Neural cell (in vitro differentiated cells): ENCODE measurements at regions not wholly inside any gene's neighbourhood (a gene's known extent, or its start where the extent isn't known, plus 50 kb on each side); places are given as distances from the start of the nearest gene placed in this dataset.

ENCODE experiments used
- H2AFZ ChIP-seq: fragments of 200-600, 300-800 bp; sonication (generic), shearing (Covaris generic); 2 replicates; pipeline ENCODE4 v1.6.0; 2014; ENCODE audit warnings: low read depth, mild to moderate bottlenecking, antibody characterized with exemption, low read length, moderate library complexity
- H3F3A ChIP-seq: fragments of 200-600 bp; shearing (Covaris generic); 2 replicates; pipeline ENCODE4 v1.6.1; 2016; ENCODE audit warnings: mild to moderate bottlenecking, moderate library complexity, mixed read lengths, antibody characterized with exemption, low read length; ENCODE audit not compliant: insufficient read depth, poor library complexity, severe bottlenecking
- H3K27ac ChIP-seq: fragments of 200-600, 300-800 bp; sonication (generic), shearing (Covaris generic); 2 replicates; pipeline ENCODE4 v1.5.1; 2014; ENCODE audit warnings: mild to moderate bottlenecking, low read length, moderate library complexity
- H3K27me3 ChIP-seq: fragments of 300-800, 200-600 bp; sonication (generic), shearing (Covaris generic); 2 replicates; pipeline ENCODE4 v1.6.0; 2014; ENCODE audit warnings: mild to moderate bottlenecking, low read depth, low read length, moderate library complexity; ENCODE audit not compliant: insufficient read depth
- H3K36me3 ChIP-seq: fragments of 300-800, 200-600 bp; sonication (generic), shearing (Covaris generic); 2 replicates; pipeline ENCODE4 v1.5.1; 2014; ENCODE audit warnings: mild to moderate bottlenecking, antibody characterized with exemption, low read length, moderate library complexity; ENCODE audit not compliant: insufficient read depth
- H3K4me2 ChIP-seq: fragments of 300-800, 200-600 bp; sonication (generic), shearing (Covaris generic); 2 replicates; pipeline ENCODE4 v1.6.0; 2014; ENCODE audit warnings: mild to moderate bottlenecking, low read length
- H3K4me3 ChIP-seq: fragments of 300-800, 200-600 bp; sonication (generic), shearing (Covaris generic); 2 replicates; pipeline ENCODE4 v1.5.1; 2014; ENCODE audit warnings: mild to moderate bottlenecking, low read length, moderate library complexity
- H3K79me2 ChIP-seq: fragments of 200-600 bp; shearing (Covaris generic); replicated peaks from 2 replicates; pipeline ENCODE4 v1.6.0; 2014; ENCODE audit warnings: mild to moderate bottlenecking, low read length, moderate library complexity; ENCODE audit not compliant: insufficient read depth
- H3K9ac ChIP-seq: fragments of 300-800, 200-600 bp; sonication (generic), shearing (Covaris generic); 2 replicates; pipeline ENCODE4 v1.6.1; 2016; ENCODE audit warnings: mild to moderate bottlenecking, low read length, mixed read lengths
- H3K9me2 ChIP-seq: fragments of 200-600 bp; shearing (Covaris generic); 2 replicates; pipeline ENCODE4 v1.6.1; 2016; ENCODE audit warnings: mild to moderate bottlenecking, low read length, mixed read lengths; ENCODE audit not compliant: insufficient read depth
- H3K9me3 ChIP-seq: fragments of 200-600, 300-800 bp; sonication (generic), shearing (Covaris generic); 2 replicates; pipeline ENCODE4 v1.6.1; 2016; ENCODE audit warnings: mild to moderate bottlenecking, mixed run types, low read length, moderate library complexity, mixed read lengths
- H4K20me1 ChIP-seq: fragments of 200-600 bp; shearing (Covaris generic); 2 replicates; pipeline ENCODE4 v1.6.1; 2016; ENCODE audit warnings: mild to moderate bottlenecking, mixed run types; ENCODE audit not compliant: insufficient read depth
- EP300 ChIP-seq: fragments of 450-650 bp; conservative IDR thresholded peaks from 2 replicates; pipeline ENCODE4 v1.6.1; 2014; ENCODE audit warnings: antibody characterized with exemption, mild to moderate bottlenecking, moderate library complexity; ENCODE audit not compliant: poor library complexity, severe bottlenecking
- EZH2 ChIP-seq: fragments of 200-600, 300-800 bp; shearing (Covaris generic), sonication (generic); IDR thresholded peaks from 2 replicates; pipeline ENCODE4 v1.6.1; 2014; ENCODE audit warnings: antibody characterized with exemption, low read length, borderline replicate concordance, mild to moderate bottlenecking; ENCODE audit not compliant: insufficient read depth, poor library complexity, severe bottlenecking
- MXI1 ChIP-seq: fragments of 450-650 bp; conservative IDR thresholded peaks from 2 replicates; pipeline ENCODE4 v1.6.1; 2014; ENCODE audit warnings: antibody characterized with exemption, mild to moderate bottlenecking; ENCODE audit not compliant: poor library complexity, severe bottlenecking
- POLR2AphosphoS5 ChIP-seq: IDR thresholded peaks from 2 replicates; pipeline ENCODE4 v1.6.1; 2012
- RAD21 ChIP-seq: fragments of 450-650 bp; conservative IDR thresholded peaks from 2 replicates; pipeline ENCODE4 v1.6.1; 2014; ENCODE audit warnings: antibody characterized with exemption, mild to moderate bottlenecking, moderate library complexity
- REST ChIP-seq: IDR thresholded peaks from 2 replicates; pipeline ENCODE4 v1.6.1; 2012; ENCODE audit warnings: borderline replicate concordance
- SMC3 ChIP-seq: fragments of 450-650 bp; conservative IDR thresholded peaks from 2 replicates; pipeline ENCODE4 v1.6.1; 2014; ENCODE audit warnings: antibody characterized with exemption, mild to moderate bottlenecking, moderate library complexity; ENCODE audit not compliant: poor library complexity
- TAF1 ChIP-seq: IDR thresholded peaks from 2 replicates; pipeline ENCODE4 v1.6.1; 2012; ENCODE audit warnings: low read depth
- TF ChIP-seq, protein P1 (sequence below): fragments of 450-650 bp; IDR thresholded peaks from 2 replicates; pipeline ENCODE4 v1.5.1; 2014; ENCODE audit warnings: antibody characterized with exemption, mild to moderate bottlenecking, moderate library complexity; ENCODE audit not compliant: poor library complexity, severe bottlenecking

DNA sequence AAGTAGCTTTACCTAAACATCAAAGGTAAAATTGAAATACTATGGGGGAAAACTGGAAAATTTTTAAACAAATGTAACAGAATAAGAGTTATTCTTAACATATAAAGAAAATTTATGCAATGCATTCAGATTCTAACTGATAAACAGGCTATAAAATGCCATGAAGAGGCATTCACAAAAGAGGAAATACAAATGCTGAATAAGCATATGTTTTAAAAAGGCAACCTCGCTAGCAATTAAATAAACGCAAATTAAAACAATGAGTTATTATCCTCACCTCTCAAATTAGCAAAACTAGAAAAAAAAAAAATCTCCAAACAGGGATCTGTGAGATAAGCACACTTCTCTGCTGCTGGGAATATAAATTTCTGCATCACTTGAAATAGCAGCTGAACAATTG lies 63.2 kb upstream of the BRINP1 start:
- no peaks in the 10 kb centered on the region for H3F3A ChIP-seq
- no peak for TF ChIP-seq REST
- no peak for TF ChIP-seq EP300
- no peaks in the 10 kb centered on the region for H3K27me3 ChIP-seq
- no peak overlapping the region for H3K9ac ChIP-seq
- H3K4me3 ChIP-seq: no peak overlapping the region
- H3K9me3 ChIP-seq: no peaks in the 10 kb centered on the region
- H3K36me3 ChIP-seq: no peaks in the 10 kb centered on the region
- H3K9me2 ChIP-seq: no peaks in the 10 kb centered on the region
- H3K27ac ChIP-seq: no peak overlapping the region
- H3K79me2 ChIP-seq: no peaks in the 10 kb centered on the region
- no peaks in the 10 kb centered on the region for H4K20me1 ChIP-seq
- no peak overlapping the region for H3K4me2 ChIP-seq
- H2AFZ ChIP-seq: no peak overlapping the region

DNA sequence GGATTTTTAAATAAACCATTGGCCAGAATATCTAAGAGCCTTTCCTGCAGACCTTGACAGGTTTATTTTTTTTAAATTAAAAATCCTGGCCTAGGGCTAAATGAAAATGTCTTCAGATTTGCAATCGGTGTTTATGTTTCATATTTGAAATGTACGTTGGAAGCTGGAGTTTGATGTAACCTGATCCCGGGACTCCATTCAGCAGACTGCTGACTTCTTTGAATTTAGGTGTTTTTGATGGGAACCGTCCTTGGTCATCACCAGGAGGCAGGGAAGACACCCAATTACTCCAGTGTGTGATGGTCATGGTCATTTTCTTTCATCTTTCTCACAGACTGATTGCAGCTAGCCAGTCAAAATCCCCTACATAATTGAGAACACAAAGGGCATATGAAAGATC lies 60.1 kb upstream of the BRINP1 start:
- H3K4me3 ChIP-seq: no peak overlapping the region
- H3K9ac ChIP-seq: no peak overlapping the region
- H3K36me3 ChIP-seq: no peaks in the 10 kb centered on the region
- no peaks in the 10 kb centered on the region for H3F3A ChIP-seq
- no peak overlapping the region for H3K4me2 ChIP-seq
- H4K20me1 ChIP-seq: no peaks in the 10 kb centered on the region
- H3K9me2 ChIP-seq: no peaks in the 10 kb centered on the region
- TF ChIP-seq REST: no peak
- no peak for TF ChIP-seq POLR2AphosphoS5
- TF ChIP-seq TAF1: no peak
- TF ChIP-seq SMC3: no peak
- no peak for TF ChIP-seq EP300
- no peak for TF ChIP-seq MXI1
- TF ChIP-seq EZH2: no peak
- no peak for TF ChIP-seq RAD21
- TF ChIP-seq, protein P1, sequence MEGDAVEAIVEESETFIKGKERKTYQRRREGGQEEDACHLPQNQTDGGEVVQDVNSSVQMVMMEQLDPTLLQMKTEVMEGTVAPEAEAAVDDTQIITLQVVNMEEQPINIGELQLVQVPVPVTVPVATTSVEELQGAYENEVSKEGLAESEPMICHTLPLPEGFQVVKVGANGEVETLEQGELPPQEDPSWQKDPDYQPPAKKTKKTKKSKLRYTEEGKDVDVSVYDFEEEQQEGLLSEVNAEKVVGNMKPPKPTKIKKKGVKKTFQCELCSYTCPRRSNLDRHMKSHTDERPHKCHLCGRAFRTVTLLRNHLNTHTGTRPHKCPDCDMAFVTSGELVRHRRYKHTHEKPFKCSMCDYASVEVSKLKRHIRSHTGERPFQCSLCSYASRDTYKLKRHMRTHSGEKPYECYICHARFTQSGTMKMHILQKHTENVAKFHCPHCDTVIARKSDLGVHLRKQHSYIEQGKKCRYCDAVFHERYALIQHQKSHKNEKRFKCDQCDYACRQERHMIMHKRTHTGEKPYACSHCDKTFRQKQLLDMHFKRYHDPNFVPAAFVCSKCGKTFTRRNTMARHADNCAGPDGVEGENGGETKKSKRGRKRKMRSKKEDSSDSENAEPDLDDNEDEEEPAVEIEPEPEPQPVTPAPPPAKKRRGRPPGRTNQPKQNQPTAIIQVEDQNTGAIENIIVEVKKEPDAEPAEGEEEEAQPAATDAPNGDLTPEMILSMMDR: no peak
- H3K27me3 ChIP-seq: no peaks in the 10 kb centered on the region
- no peaks in the 10 kb centered on the region for H3K79me2 ChIP-seq
- H3K9me3 ChIP-seq: no peaks in the 10 kb centered on the region
- no peak overlapping the region for H3K27ac ChIP-seq
- no peak overlapping the region for H2AFZ ChIP-seq
